HUES6 (cell line): ENCODE measurements at regions not wholly inside any gene's neighbourhood (a gene's known extent, or its start where the extent isn't known, plus 50 kb on each side); places are given as distances from the start of the nearest gene placed in this dataset.
A peak's percentile ranks its signal among the peaks of the same experiment; 100 is the strongest.

ENCODE experiments used
- H3K27ac ChIP-seq: 2 replicates; pipeline ENCODE4 v1.7.0; 2013; ENCODE audit warnings: low read depth, mild to moderate bottlenecking, low read length, inconsistent platforms
- H3K27me3 ChIP-seq: 2 replicates; pipeline ENCODE4 v1.6.1; 2013; ENCODE audit warnings: low read length; ENCODE audit not compliant: control insufficient read depth, insufficient read depth
- H3K36me3 ChIP-seq: 2 replicates; pipeline ENCODE4 v1.6.1; 2013; ENCODE audit warnings: low read length; ENCODE audit not compliant: control insufficient read depth, insufficient read depth
- H3K4me1 ChIP-seq: 2 replicates; pipeline ENCODE4 v1.6.1; 2013; ENCODE audit warnings: low read length; ENCODE audit not compliant: control insufficient read depth, insufficient read depth
- H3K4me3 ChIP-seq: 2 replicates; pipeline ENCODE4 v1.5.1; 2013; ENCODE audit warnings: low read depth, low read length
- H3K9ac ChIP-seq: one replicate; pipeline ENCODE4 v1.6.1; 2013; ENCODE audit warnings: mild to moderate bottlenecking, low read length
- H3K9me3 ChIP-seq: 2 replicates; pipeline ENCODE4 v1.6.1; 2013; ENCODE audit warnings: low read depth, low read length; ENCODE audit not compliant: control insufficient read depth, insufficient read depth

GRCh38 chrX:2583194-2584162 is 82.7 kb upstream of the DHRSX start:
- Histone ChIP-seq H3K4me3 (peak overlapping the region; percentile 58), H3K27ac (no peak overlapping the region)

GRCh38 chrX:2582667-2583066 is 81.9 kb upstream of the DHRSX start:
- H3K36me3 ChIP-seq, result no peaks in the 10 kb centered on the region
- peaks cover 59% of the 10 kb centered on the region for H3K27me3 ChIP-seq
- H3K9ac ChIP-seq, result no peak overlapping the region
- H3K27ac ChIP-seq, result no peak overlapping the region
- peak overlapping the region; percentile 58 for H3K4me3 ChIP-seq
- H3K9me3 ChIP-seq, result no peaks in the 10 kb centered on the region
- H3K4me1 ChIP-seq, result peaks cover 27% of the 10 kb centered on the region

More at GRCh38 chrX:2583194-2584162, 82.7 kb upstream of the DHRSX start:
- Histone ChIP-seq H3K9ac (no peak overlapping the region), H3K36me3 (no peaks in the 10 kb centered on the region), H3K9me3 (no peaks in the 10 kb centered on the region), H3K4me1 (peaks cover 19% of the 10 kb centered on the region), H3K27me3 (peaks cover 59% of the 10 kb centered on the region)

- H3K27me3 ChIP-seq, result peaks cover 56% of the 10 kb centered on the region
- H3K4me3 ChIP-seq, result no peak overlapping the region
- no peaks in the 10 kb centered on the region for H3K9me3 ChIP-seq
- no peak overlapping the region for H3K9ac ChIP-seq
- H3K36me3 ChIP-seq, result no peaks in the 10 kb centered on the region
- H3K4me1 ChIP-seq, result peaks cover 29% of the 10 kb centered on the region
- no peak overlapping the region for H3K27ac ChIP-seq
Observed at GRCh38 chrX:2581296-2581695, 80.5 kb upstream of the DHRSX start.

GRCh38 chrX:2578864-2579263 is 78.1 kb upstream of the DHRSX start:
- Histone ChIP-seq H3K9me3 (no peaks in the 10 kb centered on the region), H3K9ac (no peak overlapping the region), H3K27ac (no peak overlapping the region)

GRCh38 chrX:2577844-2578466 is 77.2 kb upstream of the DHRSX start:
- Histone ChIP-seq H3K9ac (no peak overlapping the region), H3K4me3 (no peak overlapping the region), H3K4me1 (peaks cover 16% of the 10 kb centered on the region), H3K36me3 (no peaks in the 10 kb centered on the region), H3K9me3 (no peaks in the 10 kb centered on the region), H3K27me3 (peaks cover 28% of the 10 kb centered on the region), H3K27ac (no peak overlapping the region)

More at GRCh38 chrX:2578864-2579263, 78.1 kb upstream of the DHRSX start:
- H3K36me3 ChIP-seq, result no peaks in the 10 kb centered on the region
- H3K4me3 ChIP-seq, result no peak overlapping the region
- peaks cover 37% of the 10 kb centered on the region for H3K27me3 ChIP-seq
- peaks cover 16% of the 10 kb centered on the region for H3K4me1 ChIP-seq

GRCh38 chrX:2576793-2577192 is 76.0 kb upstream of the DHRSX start:
- H3K27me3 ChIP-seq, result peaks cover 16% of the 10 kb centered on the region
- H3K27ac ChIP-seq, result no peak overlapping the region
- H3K4me3 ChIP-seq, result no peak overlapping the region
- no peak overlapping the region for H3K9ac ChIP-seq
- H3K4me1 ChIP-seq, result peaks cover 16% of the 10 kb centered on the region
- H3K36me3 ChIP-seq, result no peaks in the 10 kb centered on the region
- no peaks in the 10 kb centered on the region for H3K9me3 ChIP-seq

- Histone ChIP-seq H3K9ac (no peak overlapping the region), H3K27me3 (no peaks in the 10 kb centered on the region), H3K4me3 (no peak overlapping the region), H3K4me1 (peaks cover 16% of the 10 kb centered on the region), H3K36me3 (no peaks in the 10 kb centered on the region), H3K9me3 (peaks cover 7% of the 10 kb centered on the region; the same call in 1 of the 2 replicates), H3K27ac (no peak overlapping the region)
Observed at GRCh38 chrX:2574271-2574670, 73.5 kb upstream of the DHRSX start.

- H3K27me3 ChIP-seq, result no peaks in the 10 kb centered on the region
- H3K4me3 ChIP-seq, result no peak overlapping the region
- H3K27ac ChIP-seq, result no peak overlapping the region
- peaks cover 7% of the 10 kb centered on the region; the same call in 1 of the 2 replicates for H3K9me3 ChIP-seq
- H3K9ac ChIP-seq, result no peak overlapping the region
- H3K4me1 ChIP-seq, result peaks cover 8% of the 10 kb centered on the region
- H3K36me3 ChIP-seq, result no peaks in the 10 kb centered on the region
Observed at GRCh38 chrX:2572740-2573139, 72.0 kb upstream of the DHRSX start.

- Histone ChIP-seq H3K9me3 (peaks cover 7% of the 10 kb centered on the region; the same call in 1 of the 2 replicates), H3K9ac (no peak overlapping the region), H3K27me3 (no peaks in the 10 kb centered on the region), H3K27ac (no peak overlapping the region), H3K36me3 (no peaks in the 10 kb centered on the region), H3K4me1 (peaks cover 7% of the 10 kb centered on the region; the same call in 1 of the 2 replicates), H3K4me3 (no peak overlapping the region)
Observed at GRCh38 chrX:2568125-2568524, 67.3 kb upstream of the DHRSX start.

GRCh38 chrX:2566055-2566454 is 65.3 kb upstream of the DHRSX start:
- Histone ChIP-seq H3K9ac (no peak overlapping the region), H3K9me3 (peaks cover 7% of the 10 kb centered on the region; the same call in 1 of the 2 replicates), H3K4me3 (no peak overlapping the region), H3K27me3 (no peaks in the 10 kb centered on the region), H3K4me1 (peaks cover 4% of the 10 kb centered on the region; the same call in 1 of the 2 replicates), H3K36me3 (no peaks in the 10 kb centered on the region), H3K27ac (no peak overlapping the region)

GRCh38 chrX:2561456-2561855 is 60.7 kb upstream of the DHRSX start:
- Histone ChIP-seq H3K27me3 (no peaks in the 10 kb centered on the region), H3K9ac (no peak overlapping the region), H3K27ac (no peak overlapping the region), H3K4me1 (peaks cover 4% of the 10 kb centered on the region; the same call in 1 of the 2 replicates), H3K9me3 (no peaks in the 10 kb centered on the region), H3K36me3 (no peaks in the 10 kb centered on the region), H3K4me3 (no peak overlapping the region)
